Neural progenitor cell (in vitro differentiated cells): ENCODE measurements at regions not wholly inside any gene's neighbourhood (a gene's known extent, or its start where the extent isn't known, plus 50 kb on each side); places are given as distances from the start of the nearest gene placed in this dataset.

Experiments
- DNase-seq: peaks from one replicate; pipeline ENCODE4 v3.0.0-alpha.2; 2016; ENCODE audit warnings: low spot score
- H2AFZ ChIP-seq: fragments of 200-600 bp; sonication (generic); replicated peaks from 2 replicates; pipeline ENCODE4 v1.6.1; 2016; ENCODE audit warnings: antibody characterized with exemption
- H3F3A ChIP-seq: fragments of 200-600 bp; sonication (generic); 2 replicates; pipeline ENCODE4 v1.6.1; 2016; ENCODE audit warnings: antibody characterized with exemption, low read depth
- H3K27ac ChIP-seq: fragments of 200-600 bp; sonication (generic); 2 replicates; pipeline ENCODE4 v1.5.1; 2016; ENCODE audit warnings: mild to moderate bottlenecking
- H3K27me3 ChIP-seq: fragments of 200-600 bp; sonication (generic); 2 replicates; pipeline ENCODE4 v1.6.1; 2016; ENCODE audit warnings: mild to moderate bottlenecking, moderate library complexity
- H3K36me3 ChIP-seq: fragments of 200-600 bp; sonication (generic); 2 replicates; pipeline ENCODE4 v1.5.1; 2016
- H3K4me1 ChIP-seq: fragments of 200-600 bp; sonication (generic); 2 replicates; pipeline ENCODE4 v1.6.1; 2016; ENCODE audit warnings: mixed run types
- H3K4me2 ChIP-seq: fragments of 200-600 bp; sonication (generic); 2 replicates; pipeline ENCODE4 v1.6.1; 2016
- H3K4me3 ChIP-seq: fragments of 200-600 bp; sonication (generic); 2 replicates; pipeline ENCODE4 v1.5.1; 2016
- H3K79me2 ChIP-seq: fragments of 200-600 bp; sonication (generic); 2 replicates; pipeline ENCODE4 v1.6.1; 2016; ENCODE audit warnings: low read depth
- H3K9ac ChIP-seq: fragments of 200-600 bp; sonication (generic); 2 replicates; pipeline ENCODE4 v1.6.1; 2016
- H3K9me3 ChIP-seq: fragments of 200-600 bp; sonication (generic); 2 replicates; pipeline ENCODE4 v1.5.1; 2016; ENCODE audit warnings: low read depth
- H4K20me1 ChIP-seq: fragments of 200-600 bp; sonication (generic); 2 replicates; pipeline ENCODE4 v1.6.1; 2016; ENCODE audit warnings: low read depth
- H3K27ac Mint-ChIP-seq: 3 replicates; pipeline ENCODE4 v1.8.0; 2021; ENCODE audit warnings: mixed read lengths
- H3K27me3 Mint-ChIP-seq: 2 replicates; pipeline ENCODE4 v1.8.0; 2022; ENCODE audit warnings: low read depth, mild to moderate bottlenecking, inconsistent platforms, moderate library complexity, mixed read lengths; ENCODE audit not compliant: insufficient read depth
- H3K36me3 Mint-ChIP-seq: 3 replicates; pipeline ENCODE4 v1.8.0; 2021; ENCODE audit warnings: mixed read lengths
- H3K4me1 Mint-ChIP-seq: 3 replicates; pipeline ENCODE4 v1.8.0; 2021; ENCODE audit warnings: mixed read lengths
- H3K4me3 Mint-ChIP-seq: 3 replicates; pipeline ENCODE4 v1.8.0; 2021; ENCODE audit warnings: mild to moderate bottlenecking, moderate library complexity, mixed read lengths
- H3K9me3 Mint-ChIP-seq: 3 replicates; pipeline ENCODE4 v1.8.0; 2020; ENCODE audit warnings: mixed read lengths
- EZH2 ChIP-seq: fragments of 200-600 bp; sonication (generic); IDR thresholded peaks from 2 replicates; pipeline ENCODE4 v1.6.1; 2017; ENCODE audit warnings: antibody characterized with exemption, mild to moderate bottlenecking, moderate library complexity
- EZH2phosphoT487 ChIP-seq: fragments of 200-600 bp; sonication (generic); IDR thresholded peaks from 2 replicates; pipeline ENCODE4 v1.6.1; 2017; ENCODE audit warnings: antibody characterized with exemption
- TF ChIP-seq, protein P1 (sequence below): fragments of 200-600 bp; sonication (generic); IDR thresholded peaks from 2 replicates; pipeline ENCODE4 v1.5.1; 2017; ENCODE audit warnings: antibody characterized with exemption, mild to moderate bottlenecking

DNA sequence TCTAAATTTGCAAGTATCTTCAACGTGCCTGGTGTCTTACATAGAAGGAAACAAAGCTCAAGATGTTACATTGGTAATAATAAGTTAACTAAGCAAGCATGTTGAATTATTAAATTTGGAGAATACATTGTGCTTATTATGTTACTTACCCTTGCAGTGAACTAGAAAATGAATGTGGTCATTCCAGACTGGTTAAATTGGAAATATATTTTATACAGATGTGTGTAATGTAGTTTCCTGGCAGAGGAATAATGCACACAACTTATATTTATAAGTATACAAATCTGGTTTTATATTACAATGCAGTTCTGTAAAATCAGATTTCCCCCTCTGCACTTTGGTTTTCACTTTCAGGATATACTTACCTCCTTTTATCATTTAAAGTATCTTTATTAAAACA lies 159.9 kb upstream of the SLIT2 start:
- Histone ChIP-seq H3K27ac (no peak overlapping the region), H3K9ac (no peak overlapping the region), H3K36me3 (no peaks in the 10 kb centered on the region), H3K9me3 (no peaks in the 10 kb centered on the region), H3F3A (no peaks in the 10 kb centered on the region), H3K27me3 (no peaks in the 10 kb centered on the region), H2AFZ (no peak overlapping the region), H3K4me2 (no peak overlapping the region), H3K4me1 (no peaks in the 10 kb centered on the region), H3K79me2 (no peaks in the 10 kb centered on the region), H3K4me3 (no peak overlapping the region), H4K20me1 (no peaks in the 10 kb centered on the region)
- no peak overlapping the region for H3K4me3 Mint-ChIP-seq
- TF ChIP-seq EZH2: no peak
- no peak for TF ChIP-seq EZH2phosphoT487
- TF ChIP-seq, protein P1, sequence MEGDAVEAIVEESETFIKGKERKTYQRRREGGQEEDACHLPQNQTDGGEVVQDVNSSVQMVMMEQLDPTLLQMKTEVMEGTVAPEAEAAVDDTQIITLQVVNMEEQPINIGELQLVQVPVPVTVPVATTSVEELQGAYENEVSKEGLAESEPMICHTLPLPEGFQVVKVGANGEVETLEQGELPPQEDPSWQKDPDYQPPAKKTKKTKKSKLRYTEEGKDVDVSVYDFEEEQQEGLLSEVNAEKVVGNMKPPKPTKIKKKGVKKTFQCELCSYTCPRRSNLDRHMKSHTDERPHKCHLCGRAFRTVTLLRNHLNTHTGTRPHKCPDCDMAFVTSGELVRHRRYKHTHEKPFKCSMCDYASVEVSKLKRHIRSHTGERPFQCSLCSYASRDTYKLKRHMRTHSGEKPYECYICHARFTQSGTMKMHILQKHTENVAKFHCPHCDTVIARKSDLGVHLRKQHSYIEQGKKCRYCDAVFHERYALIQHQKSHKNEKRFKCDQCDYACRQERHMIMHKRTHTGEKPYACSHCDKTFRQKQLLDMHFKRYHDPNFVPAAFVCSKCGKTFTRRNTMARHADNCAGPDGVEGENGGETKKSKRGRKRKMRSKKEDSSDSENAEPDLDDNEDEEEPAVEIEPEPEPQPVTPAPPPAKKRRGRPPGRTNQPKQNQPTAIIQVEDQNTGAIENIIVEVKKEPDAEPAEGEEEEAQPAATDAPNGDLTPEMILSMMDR: no peak
- H3K4me1 Mint-ChIP-seq: no peaks in the 10 kb centered on the region
- H3K27me3 Mint-ChIP-seq: no peaks in the 10 kb centered on the region
- DNase-seq: no peak
- no peaks in the 10 kb centered on the region for H3K36me3 Mint-ChIP-seq
- H3K27ac Mint-ChIP-seq: no peak overlapping the region
- H3K9me3 Mint-ChIP-seq: no peaks in the 10 kb centered on the region

DNA sequence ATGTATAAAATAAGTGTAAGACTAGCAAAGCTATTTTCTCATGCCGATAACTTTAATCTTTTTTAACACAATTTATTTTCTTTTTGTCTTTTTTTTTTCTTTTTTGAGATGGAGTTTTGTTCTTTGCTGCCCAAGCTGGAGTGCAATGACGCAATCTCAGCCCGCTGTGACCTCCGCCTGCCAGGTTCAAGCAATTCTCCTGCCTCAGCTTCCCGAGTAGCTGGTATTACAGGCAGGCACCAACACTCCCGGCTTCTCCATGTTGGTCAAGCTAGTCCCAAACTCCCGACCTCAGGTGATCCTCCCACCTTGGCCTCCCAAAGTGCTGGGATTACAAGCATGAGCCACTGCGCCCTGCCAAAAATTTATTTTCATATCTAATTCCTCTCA lies 164.2 kb upstream of the SLIT2 start:
- no peaks in the 10 kb centered on the region for H3K79me2 ChIP-seq
- no peak overlapping the region for H3K27ac ChIP-seq
- Mint-ChIP-seq H3K27ac (no peak overlapping the region), H3K9me3 (no peaks in the 10 kb centered on the region), H3K4me3 (no peak overlapping the region), H3K4me1 (no peaks in the 10 kb centered on the region), H3K27me3 (no peaks in the 10 kb centered on the region), H3K36me3 (no peaks in the 10 kb centered on the region)
- no peaks in the 10 kb centered on the region for H3K9me3 ChIP-seq
- no peak overlapping the region for H3K4me3 ChIP-seq
- TF ChIP-seq EZH2phosphoT487: no peak
- TF ChIP-seq, protein P1: no peak
- no peak for TF ChIP-seq EZH2
- no peaks in the 10 kb centered on the region for H3K27me3 ChIP-seq
- H3F3A ChIP-seq: no peaks in the 10 kb centered on the region
- H2AFZ ChIP-seq: no peak overlapping the region
- H3K36me3 ChIP-seq: no peaks in the 10 kb centered on the region
- H3K4me1 ChIP-seq: no peaks in the 10 kb centered on the region
- H3K9ac ChIP-seq: no peak overlapping the region
- no peak for DNase-seq
- no peak overlapping the region for H3K4me2 ChIP-seq
- H4K20me1 ChIP-seq: no peaks in the 10 kb centered on the region

DNA sequence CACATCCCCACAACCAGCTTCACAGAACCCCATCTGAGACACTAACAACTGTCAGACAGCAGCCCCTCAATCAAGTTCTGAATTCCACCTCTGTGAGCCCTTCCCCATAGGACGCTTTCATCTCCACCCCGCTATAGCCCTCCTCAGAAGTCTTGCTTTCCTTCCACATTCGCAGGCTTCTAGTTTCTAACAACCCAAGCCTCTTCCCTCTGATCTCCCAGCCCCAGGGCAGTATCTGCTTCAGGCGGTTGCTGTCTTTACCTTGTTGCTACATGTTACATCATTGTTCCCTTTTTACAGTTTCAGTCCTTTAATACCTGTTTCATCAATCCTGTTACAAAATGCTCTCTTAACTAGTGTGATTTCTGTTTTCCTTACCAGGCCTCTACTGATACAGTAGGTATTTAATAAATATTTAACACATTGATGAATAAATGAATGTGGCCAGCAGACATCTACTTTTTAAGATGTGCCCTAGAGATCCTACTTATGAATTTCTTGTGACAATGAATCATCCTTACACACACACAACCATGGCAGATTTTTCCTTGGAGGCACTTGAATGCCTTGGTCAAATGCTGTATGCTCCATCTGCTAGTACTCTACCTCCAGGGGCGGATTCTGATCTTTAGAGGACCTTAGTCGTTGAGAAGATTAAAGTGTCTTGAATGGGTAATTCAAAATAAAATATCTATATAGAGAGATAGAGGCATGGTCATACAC lies 164.7 kb upstream of the SLIT2 start:
- DNase-seq: no peak
- Histone ChIP-seq H3K9ac (no peak overlapping the region), H4K20me1 (no peaks in the 10 kb centered on the region), H3K79me2 (no peaks in the 10 kb centered on the region), H3K36me3 (no peaks in the 10 kb centered on the region), H3K4me1 (no peaks in the 10 kb centered on the region), H3K9me3 (no peaks in the 10 kb centered on the region), H3K4me3 (no peak overlapping the region), H2AFZ (peak overlapping the region; percentile 15), H3F3A (no peaks in the 10 kb centered on the region), H3K4me2 (no peak overlapping the region), H3K27me3 (no peaks in the 10 kb centered on the region), H3K27ac (no peak overlapping the region)
- no peaks in the 10 kb centered on the region for H3K9me3 Mint-ChIP-seq
- no peak overlapping the region for H3K4me3 Mint-ChIP-seq
- no peaks in the 10 kb centered on the region for H3K4me1 Mint-ChIP-seq
- H3K27me3 Mint-ChIP-seq: no peaks in the 10 kb centered on the region
- no peak overlapping the region for H3K27ac Mint-ChIP-seq
- no peak for TF ChIP-seq EZH2
- TF ChIP-seq EZH2phosphoT487: no peak
- TF ChIP-seq, protein P1: no peak
- H3K36me3 Mint-ChIP-seq: no peaks in the 10 kb centered on the region
